D341Med (cell line): ENCODE measurements at regions not wholly inside any gene's neighbourhood (a gene's known extent, or its start where the extent isn't known, plus 50 kb on each side); places are given as distances from the start of the nearest gene placed in this dataset.
"Not testable (repeated sequence)": the region's sequence is repeated elsewhere in the genome, so short reads cannot be mapped to it uniquely, and the experiment has no call there.

Experiments
- DNase-seq: peaks from one replicate; pipeline ENCODE4 v3.0.0; 2012; ENCODE audit warnings: low spot score

GRCh38 chr6:12479451-12479850 is 189.3 kb downstream of the EDN1 start:
- no peak for DNase-seq

DNA sequence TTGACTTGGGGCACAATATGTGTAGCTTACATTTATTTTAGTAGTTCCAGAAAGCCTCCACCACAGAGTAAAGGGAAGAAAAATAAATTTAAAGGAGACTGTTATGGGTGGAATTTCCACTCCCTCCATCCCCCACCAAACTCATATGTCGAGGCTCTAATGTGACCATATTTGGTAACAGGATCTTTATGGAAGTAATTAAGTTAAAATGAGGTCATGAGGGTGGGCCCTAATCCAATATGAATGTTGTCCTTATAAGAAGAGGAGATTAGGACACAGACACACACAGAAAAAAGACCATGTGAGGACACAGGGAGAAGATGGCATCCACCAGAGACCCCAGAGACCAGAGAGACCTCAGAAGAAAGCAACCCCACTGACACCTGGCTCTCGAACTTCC is 189.7 kb downstream of the EDN1 start:
- DNase-seq = no peak

DNA sequence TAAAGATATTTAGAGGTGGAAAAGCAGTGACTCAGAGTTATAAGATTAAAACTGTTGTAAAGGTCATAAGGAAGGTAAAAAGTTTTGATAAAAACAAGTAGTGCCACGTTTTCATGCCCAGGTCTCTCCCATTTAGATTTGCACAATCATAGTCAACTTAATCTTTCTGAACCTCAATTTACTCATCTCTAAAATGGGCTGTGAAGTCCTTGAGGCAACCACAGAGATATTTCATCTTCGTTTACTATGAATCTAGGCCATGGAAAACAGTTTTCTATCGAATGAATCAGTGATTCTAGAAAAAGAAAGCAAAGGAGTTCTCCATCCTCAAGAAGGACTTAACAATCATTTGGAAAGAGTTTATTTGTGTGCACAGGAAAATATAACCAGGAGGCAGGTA is 190.2 kb downstream of the EDN1 start:
- no peak for DNase-seq

GRCh38 chr6:12481292-12481691 is 191.1 kb downstream of the EDN1 start:
- no peak for DNase-seq

GRCh38 chr6:12481850-12482249 is 191.7 kb downstream of the EDN1 start:
- DNase-seq = no peak

- DNase-seq = no peak
Observed at GRCh38 chr6:12482386-12483375, 192.5 kb downstream of the EDN1 start.

GRCh38 chr6:12483712-12484111 is 193.6 kb downstream of the EDN1 start:
- no peak for DNase-seq

DNA sequence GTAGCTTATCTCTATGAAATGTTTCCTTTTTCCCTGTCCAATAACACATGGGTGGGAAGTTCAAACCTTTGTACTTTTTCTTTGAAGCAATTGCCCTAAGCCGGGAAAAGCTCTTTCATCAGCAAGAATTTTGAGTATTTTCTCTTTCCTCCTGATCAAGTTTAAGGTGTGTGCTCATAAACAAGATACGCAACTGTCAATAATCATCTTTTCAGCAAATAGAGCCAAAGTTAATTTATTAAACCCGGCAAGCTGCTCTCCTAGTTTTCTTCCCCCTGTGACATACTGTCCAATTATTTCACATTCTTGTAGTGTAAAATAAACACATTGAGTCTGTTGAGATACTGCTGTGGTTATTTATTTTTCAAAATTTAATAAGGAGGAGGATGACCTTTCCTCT is 194.4 kb downstream of the EDN1 start:
- no peak for DNase-seq

GRCh38 chr6:12485226-12485764 is 195.1 kb downstream of the EDN1 start:
- DNase-seq = no peak

DNA sequence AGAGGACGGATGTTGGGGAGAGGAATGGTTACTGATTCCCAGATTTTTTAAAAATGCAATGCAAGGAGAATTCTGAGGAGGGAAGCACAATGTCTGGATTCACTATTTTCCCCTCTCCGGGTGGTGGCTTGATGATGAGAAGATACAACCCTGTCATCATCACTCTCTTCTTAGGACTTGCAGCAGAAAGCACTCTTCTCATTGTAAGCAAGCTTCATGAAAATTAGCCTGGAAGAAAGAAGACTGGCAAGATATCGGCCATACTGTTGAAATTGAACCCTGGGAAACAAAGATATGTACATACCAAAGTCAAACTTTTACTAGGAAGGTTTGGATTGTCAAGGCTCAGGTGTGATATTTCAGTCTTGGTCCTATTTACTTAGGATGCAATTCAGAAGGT is 195.7 kb downstream of the EDN1 start:
- DNase-seq = no peak

GRCh38 chr6:12490351-12490903 is 200.3 kb downstream of the EDN1 start:
- no peak for DNase-seq

DNA sequence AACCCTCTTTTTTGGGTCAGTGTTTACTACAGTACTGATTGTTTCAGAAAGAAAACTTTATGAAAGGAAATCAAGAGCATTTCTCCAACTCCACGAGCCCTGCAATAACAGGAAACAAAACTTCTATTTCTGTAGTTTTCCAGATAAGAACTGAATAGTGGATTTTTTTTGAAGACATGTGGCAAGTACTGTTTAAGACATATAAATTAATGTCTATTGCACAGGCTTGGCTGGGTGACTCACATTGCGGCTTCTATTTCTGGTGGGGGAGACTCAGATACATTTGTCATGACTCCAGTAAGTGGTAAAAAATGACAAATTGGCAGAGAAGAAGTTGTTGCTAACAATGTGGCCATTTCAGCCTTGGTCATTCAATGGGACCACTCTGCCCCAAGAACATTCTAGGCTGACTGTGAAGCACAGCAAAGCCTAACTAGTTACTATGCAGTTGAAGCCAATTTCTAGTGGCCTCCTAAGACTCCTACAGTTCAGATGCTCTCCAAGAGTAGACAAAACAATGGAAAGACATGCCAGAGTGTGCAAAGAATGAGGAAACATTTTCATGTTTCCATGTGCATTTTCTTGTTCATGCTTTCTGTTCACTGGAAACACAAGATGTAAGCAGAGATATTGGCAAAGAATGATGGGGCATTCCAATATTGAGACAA is 200.9 kb downstream of the EDN1 start:
- DNase-seq = no peak

DNA sequence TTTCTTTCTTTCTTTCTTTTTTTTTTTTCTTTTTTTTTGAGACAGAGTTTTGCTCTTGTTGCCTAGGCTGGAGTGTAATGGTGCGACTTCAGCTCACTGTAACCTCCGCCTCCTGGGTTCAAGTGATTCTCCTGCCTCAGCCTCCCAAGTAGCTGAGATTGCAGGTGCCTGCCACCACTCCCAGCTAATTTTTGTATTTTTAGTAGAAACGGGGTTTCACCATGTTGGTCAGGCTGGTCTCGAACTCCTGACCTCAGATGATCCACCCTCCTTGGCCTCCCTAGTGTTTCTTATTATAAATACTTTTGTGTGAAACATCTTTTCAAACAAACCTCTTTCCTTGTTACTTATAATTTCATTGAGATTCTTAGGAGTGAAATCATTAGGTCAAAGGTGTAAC is 202.8 kb downstream of the EDN1 start:
- not testable (repeated sequence) for DNase-seq

DNA sequence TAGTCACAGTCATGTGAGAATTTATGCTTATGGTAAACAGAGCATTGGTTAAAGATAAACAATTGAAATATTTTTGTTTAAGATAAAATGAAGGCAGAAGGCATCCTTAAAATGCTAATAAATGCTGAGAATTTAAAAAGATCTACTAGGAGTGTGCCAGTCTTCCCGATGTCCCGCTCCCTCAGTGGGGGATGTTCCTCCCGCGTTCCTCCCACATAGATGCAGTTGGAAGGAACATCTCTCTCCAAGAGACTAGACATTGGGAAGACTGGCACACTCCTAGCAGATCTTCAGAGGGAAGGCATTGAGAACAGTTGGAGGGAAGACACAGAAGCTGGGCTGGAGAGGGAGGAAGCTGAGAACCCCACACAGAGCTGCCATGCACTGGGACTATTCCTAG is 203.3 kb downstream of the EDN1 start:
- no peak for DNase-seq

GRCh38 chr6:12494161-12494560 is 204.0 kb downstream of the EDN1 start:
- no peak for DNase-seq

GRCh38 chr6:12501990-12502389 is 211.8 kb downstream of the EDN1 start:
- no peak for DNase-seq

- peak; percentile 15 for DNase-seq
Observed at GRCh38 chr6:12504325-12504966, 212.1 kb upstream of the PHACTR1 start.

DNA sequence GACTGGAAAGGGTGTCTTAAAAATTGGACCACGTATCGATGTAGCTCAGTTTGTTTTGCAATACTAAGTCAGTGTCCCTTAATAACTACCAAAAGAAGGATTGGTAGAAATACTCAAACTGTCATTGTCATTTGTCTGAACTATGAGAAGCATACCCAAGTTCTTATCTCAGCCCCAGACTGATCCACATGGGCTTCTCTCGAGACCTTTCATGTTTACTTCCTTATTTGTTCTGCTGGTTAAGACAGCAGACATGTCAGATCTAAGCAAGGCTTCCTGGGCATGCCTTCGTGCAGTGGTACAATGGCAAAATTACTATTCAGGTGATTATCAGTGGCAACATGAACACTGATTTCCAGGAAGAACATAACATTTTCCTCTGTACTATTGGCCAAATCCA is 211.1 kb upstream of the PHACTR1 start:
- DNase-seq = no peak

DNA sequence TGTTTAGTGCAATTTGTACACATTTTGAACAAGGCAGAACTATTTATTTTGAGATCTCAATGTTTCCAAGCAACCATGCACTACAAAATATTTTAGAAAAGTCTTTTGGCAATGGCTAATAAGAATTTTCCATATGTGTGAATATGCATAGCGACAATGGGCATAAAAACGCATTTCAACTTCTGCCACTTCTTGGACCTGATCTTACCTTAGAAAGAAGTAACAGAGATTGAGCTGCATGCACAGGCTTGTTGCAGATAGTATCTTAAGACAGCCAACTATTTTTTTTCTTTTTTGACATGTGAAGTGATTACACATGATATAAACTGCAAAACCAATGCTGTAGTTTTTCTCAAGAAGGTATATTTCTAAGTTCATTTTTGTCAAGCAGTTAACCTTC is 210.4 kb upstream of the PHACTR1 start:
- no peak for DNase-seq

- no peak for DNase-seq
Observed at GRCh38 chr6:12507636-12508035, 208.9 kb upstream of the PHACTR1 start.

GRCh38 chr6:12508553-12508952 is 208.0 kb upstream of the PHACTR1 start:
- DNase-seq = no peak

DNA sequence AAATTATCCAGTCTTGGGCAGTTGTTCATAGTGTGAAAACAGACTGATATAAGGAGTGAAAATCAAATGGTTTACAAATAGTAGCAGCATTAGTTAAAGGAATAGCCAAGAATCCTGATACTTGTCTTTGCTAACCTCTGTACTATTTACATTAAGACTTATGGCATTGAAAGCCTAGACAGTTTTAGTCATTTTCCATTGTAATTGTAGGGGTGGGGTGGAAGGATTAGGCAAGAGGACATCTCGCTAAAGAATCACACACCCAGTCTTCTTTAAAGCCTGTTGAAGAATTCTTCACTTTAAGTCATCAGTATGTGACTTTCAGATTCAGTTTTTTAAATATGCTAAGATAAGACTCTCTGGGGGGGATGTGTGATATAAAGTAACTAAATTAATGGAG is 207.5 kb upstream of the PHACTR1 start:
- DNase-seq = no peak
